Brain microvascular endothelial cell (primary cell): ENCODE measurements at regions not wholly inside any gene's neighbourhood (a gene's known extent, or its start where the extent isn't known, plus 50 kb on each side); places are given as distances from the start of the nearest gene placed in this dataset.

Source experiments
- DNase-seq: peaks from one replicate; pipeline ENCODE4 v3.0.0-alpha.2; 2020
- H3K27ac ChIP-seq: fragments of 250-450 bp; sonication (Bioruptor Pico); 2 replicates; pipeline ENCODE4 v1.5.1; 2020; ENCODE audit warnings: mild to moderate bottlenecking, moderate library complexity
- H3K27me3 ChIP-seq: fragments of 250-450 bp; sonication (Bioruptor Pico); replicated peaks from 2 replicates; pipeline ENCODE4 v1.5.1; 2020; ENCODE audit warnings: mild to moderate bottlenecking
- H3K36me3 ChIP-seq: fragments of 250-450 bp; sonication (Bioruptor Pico); replicated peaks from 2 replicates; pipeline ENCODE4 v1.5.1; 2020; ENCODE audit warnings: mild to moderate bottlenecking
- H3K4me3 ChIP-seq: 2 replicates; pipeline ENCODE4 v1.5.1; 2011; ENCODE audit warnings: low read depth, mild to moderate bottlenecking, control low read depth, low read length, moderate library complexity
- in situ Hi-C: cut with HindIII; loops from 2 replicates; pipeline ENCODE4 v1.10.0; 2017; ENCODE audit warnings: low sequenced_read_pairs, low pct_ligation_motif_present
- TF ChIP-seq, protein P1 (sequence below): IDR thresholded peaks from 2 replicates; pipeline ENCODE4 v1.5.1; 2011; ENCODE audit warnings: low read depth, mild to moderate bottlenecking, moderate library complexity, low read length, control low read depth, inconsistent platforms; ENCODE audit errors: missing control alignments

DNA sequence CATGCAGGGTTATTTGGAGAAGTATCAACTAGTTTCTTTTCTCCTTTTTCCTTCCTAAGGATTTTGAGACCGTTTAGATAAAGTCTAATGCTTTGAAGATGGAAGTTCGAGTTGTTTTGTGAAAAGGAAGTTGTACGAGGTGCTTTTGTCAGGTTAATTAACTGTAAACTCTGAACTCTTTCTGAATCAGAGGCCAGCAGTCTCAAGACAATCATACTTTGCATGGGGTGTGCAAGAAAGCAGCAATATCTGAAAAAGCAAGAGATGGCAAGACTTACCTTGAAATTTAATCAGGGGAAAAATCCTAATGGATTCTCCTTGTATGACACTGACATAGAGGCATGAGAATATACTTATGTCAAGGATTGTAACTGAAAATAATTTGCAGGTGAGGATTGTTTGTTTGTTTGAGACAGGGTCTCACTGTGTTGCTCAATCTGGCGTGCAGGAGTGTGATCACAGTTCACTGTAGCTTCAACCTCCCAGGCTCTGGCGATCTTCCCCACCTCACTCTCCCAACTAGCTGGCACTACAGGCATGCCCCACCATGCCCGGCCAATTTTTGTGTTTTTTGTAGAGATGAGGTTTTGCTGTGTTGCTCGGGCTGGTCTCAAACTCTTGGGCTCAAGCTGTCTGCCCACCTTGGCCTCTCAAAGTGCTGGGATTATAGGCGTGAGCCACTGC is 170.2 kb upstream of the HMGA2 start:
- Histone ChIP-seq H3K4me3 (no peak overlapping the region), H3K27ac (peak overlapping the region; percentile 98), H3K36me3 (no peaks in the 10 kb centered on the region), H3K27me3 (no peaks in the 10 kb centered on the region)
- TF ChIP-seq, protein P1, sequence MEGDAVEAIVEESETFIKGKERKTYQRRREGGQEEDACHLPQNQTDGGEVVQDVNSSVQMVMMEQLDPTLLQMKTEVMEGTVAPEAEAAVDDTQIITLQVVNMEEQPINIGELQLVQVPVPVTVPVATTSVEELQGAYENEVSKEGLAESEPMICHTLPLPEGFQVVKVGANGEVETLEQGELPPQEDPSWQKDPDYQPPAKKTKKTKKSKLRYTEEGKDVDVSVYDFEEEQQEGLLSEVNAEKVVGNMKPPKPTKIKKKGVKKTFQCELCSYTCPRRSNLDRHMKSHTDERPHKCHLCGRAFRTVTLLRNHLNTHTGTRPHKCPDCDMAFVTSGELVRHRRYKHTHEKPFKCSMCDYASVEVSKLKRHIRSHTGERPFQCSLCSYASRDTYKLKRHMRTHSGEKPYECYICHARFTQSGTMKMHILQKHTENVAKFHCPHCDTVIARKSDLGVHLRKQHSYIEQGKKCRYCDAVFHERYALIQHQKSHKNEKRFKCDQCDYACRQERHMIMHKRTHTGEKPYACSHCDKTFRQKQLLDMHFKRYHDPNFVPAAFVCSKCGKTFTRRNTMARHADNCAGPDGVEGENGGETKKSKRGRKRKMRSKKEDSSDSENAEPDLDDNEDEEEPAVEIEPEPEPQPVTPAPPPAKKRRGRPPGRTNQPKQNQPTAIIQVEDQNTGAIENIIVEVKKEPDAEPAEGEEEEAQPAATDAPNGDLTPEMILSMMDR: no peak
- in situ Hi-C loops: no loop called here
- DNase-seq: no peak

GRCh38 chr12:65655074-65655493 is 169.2 kb upstream of the HMGA2 start:
- no peak for DNase-seq
- TF ChIP-seq, protein P1: no peak
- no peak overlapping the region for H3K4me3 ChIP-seq
- H3K27me3 ChIP-seq: no peaks in the 10 kb centered on the region
- H3K36me3 ChIP-seq: no peaks in the 10 kb centered on the region
- peak overlapping the region; percentile 98 for H3K27ac ChIP-seq
- in situ Hi-C loops: no loop called here

- TF ChIP-seq, protein P1: no peak
- Histone ChIP-seq H3K27ac (peak overlapping the region; percentile 98), H3K4me3 (no peak overlapping the region), H3K36me3 (no peaks in the 10 kb centered on the region), H3K27me3 (no peaks in the 10 kb centered on the region)
- in situ Hi-C loops: no loop called here
- DNase-seq: no peak
Measured at GRCh38 chr12:65656156-65656882, 168.0 kb upstream of the HMGA2 start.

DNA sequence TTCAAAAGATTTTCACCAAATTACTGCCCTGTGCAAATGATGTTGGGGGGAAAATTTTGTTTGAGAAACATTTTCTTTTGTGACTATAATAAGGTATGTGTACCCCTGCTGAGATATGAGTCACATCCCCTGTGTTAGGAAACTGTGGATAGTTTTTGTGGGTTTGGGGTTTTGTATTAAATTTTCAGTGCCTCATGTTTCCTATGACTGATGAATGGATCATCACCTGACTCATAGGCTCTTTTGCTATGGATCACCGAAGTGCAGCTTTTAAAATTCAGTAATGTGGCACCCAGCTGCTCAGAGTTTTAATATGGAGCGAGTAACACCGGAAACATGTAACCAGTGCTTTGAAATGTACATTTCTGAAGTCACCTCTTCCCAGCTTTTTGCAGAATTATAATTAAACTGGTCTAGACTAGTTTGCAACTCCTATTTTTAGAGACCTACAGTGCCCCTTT is 167.4 kb upstream of the HMGA2 start:
- peak overlapping the region; percentile 98 for H3K27ac ChIP-seq
- TF ChIP-seq, protein P1: no peak
- DNase-seq: peak; percentile 97
- in situ Hi-C loops: no loop called here
- no peak overlapping the region for H3K4me3 ChIP-seq
- no peaks in the 10 kb centered on the region for H3K27me3 ChIP-seq
- no peaks in the 10 kb centered on the region for H3K36me3 ChIP-seq

DNA sequence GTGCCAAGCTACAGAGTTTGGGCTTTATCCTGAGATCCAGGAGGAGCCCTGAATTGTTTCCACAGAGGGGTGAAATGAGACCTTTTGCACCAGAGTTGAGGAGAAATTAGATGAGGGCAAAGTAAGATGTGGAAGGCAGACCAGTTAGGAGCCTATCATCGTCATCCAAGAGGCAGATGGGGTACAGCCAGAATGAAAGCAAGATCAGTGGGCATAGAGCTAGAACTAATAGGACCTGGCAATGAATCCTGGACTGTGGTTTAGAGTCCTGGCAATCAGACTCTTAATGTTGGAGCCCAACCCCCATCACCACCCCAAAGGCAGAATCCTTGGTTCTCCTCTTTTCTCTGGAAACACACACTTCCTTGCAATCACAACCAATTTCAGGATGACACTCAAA is 166.6 kb upstream of the HMGA2 start:
- no peaks in the 10 kb centered on the region for H3K27me3 ChIP-seq
- peak overlapping the region; percentile 98 for H3K27ac ChIP-seq
- TF ChIP-seq, protein P1: no peak
- no peaks in the 10 kb centered on the region for H3K36me3 ChIP-seq
- DNase-seq: no peak
- no peak overlapping the region for H3K4me3 ChIP-seq
- in situ Hi-C loops: no loop called here
